ENCODE measurements at regions not wholly inside any gene's neighbourhood (a gene's known extent, or its start where the extent isn't known, plus 50 kb on each side); places are given as distances from the start of the nearest gene placed in this dataset.
"Not testable (repeated sequence)": the region's sequence is repeated elsewhere in the genome, so short reads cannot be mapped to it uniquely, and the experiment has no call there.

- no peak for DNase-seq (ENCODE audit: low spot score)
These were observed 499.1 kb downstream of the NFIB start for GRCh38 chr9:13814647-13815400.

DNA sequence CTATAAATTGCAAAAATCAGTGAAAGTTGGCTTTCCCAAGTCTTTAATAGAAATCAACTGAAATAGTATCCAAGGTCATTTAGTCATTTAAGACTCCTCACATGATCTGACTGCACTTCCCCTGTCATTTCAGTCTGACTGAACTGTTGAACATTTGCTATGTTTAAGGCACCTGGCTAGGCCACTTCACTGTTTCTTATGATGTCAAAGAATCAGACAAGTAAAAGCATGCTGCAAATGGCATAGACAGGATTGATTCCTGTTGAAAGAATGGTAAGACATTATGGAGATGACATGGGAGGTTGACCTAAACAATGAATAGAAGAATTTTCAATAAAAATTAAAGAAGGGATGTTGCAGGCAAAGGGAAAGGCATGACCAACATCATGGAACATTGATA lies 502.1 kb downstream of the NFIB start:
- DNase-seq (ENCODE audit: low spot score): no peak

DNA sequence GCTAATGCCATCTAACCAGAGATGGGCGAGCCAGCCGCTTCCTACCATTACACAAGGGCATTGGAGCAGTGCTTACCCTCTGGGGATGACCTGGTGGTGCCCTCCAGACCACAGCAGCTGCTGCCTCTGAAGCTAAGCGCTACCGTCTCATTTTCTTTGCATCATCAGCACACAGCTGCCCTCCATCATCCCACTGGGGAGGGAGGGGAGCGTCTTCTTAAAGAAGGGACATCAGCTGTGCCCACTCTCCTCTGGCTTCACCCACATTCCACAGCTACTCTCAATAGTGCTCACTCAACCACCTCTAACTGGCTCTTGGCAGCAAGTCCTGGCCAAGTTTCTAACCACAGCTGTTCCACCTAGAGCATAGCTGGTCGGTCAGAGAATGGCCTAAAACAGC lies 503.4 kb downstream of the NFIB start:
- no peak for DNase-seq (ENCODE audit: low spot score)

- DNase-seq (ENCODE audit: low spot score): no peak
These were observed 504.5 kb downstream of the NFIB start for GRCh38 chr9:13809401-13809800.

DNA sequence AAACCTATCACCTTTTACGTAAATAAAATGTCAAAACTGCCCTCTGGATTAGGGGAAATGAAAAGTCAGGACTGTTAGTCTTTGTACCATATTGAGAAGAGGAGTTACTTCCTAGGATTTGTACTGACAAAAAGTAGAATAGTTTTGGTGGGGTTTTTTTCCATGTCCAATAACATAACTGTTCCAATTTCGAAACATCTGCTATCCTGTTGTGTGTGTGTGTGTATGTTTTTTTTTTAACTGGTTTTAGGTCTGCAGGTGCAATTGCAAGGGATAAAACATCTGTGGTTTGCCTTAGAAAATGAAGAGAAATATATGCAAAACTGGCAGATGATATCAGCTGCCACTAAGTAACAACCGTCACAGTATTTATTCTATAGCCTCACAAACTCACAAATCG lies 506.8 kb downstream of the NFIB start:
- DNase-seq (ENCODE audit: low spot score): no peak

GRCh38 chr9:13806714-13807113 lies 507.2 kb downstream of the NFIB start:
- no peak for DNase-seq (ENCODE audit: low spot score)

- no peak for DNase-seq (ENCODE audit: low spot score)
These were observed 508.4 kb downstream of the NFIB start for GRCh38 chr9:13805546-13805945.

GRCh38 chr9:13804532-13804931 lies 509.4 kb downstream of the NFIB start:
- DNase-seq (ENCODE audit: low spot score): no peak

DNA sequence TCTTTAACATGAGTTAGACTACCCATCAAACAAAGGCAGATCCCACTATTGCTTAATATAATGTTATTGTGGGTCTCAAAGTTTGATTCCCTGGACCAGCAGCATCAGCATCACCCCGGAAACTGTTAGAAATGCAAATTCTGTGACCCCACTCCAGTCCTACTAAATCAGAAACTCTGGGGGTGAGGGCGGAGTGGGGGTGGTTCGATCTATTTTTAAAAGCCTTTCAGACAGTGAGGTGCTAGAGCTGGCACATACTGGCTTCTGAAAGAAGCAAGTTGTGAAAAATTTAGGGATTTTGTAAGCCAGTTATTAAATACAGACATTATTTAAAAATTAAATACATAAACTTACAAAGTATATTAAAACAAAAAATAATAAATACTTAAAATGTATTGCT lies 513.2 kb downstream of the NFIB start:
- no peak for DNase-seq (ENCODE audit: low spot score)

GRCh38 chr9:13797701-13798100 lies 516.2 kb downstream of the NFIB start:
- not testable (repeated sequence) for DNase-seq (ENCODE audit: low spot score)

DNA sequence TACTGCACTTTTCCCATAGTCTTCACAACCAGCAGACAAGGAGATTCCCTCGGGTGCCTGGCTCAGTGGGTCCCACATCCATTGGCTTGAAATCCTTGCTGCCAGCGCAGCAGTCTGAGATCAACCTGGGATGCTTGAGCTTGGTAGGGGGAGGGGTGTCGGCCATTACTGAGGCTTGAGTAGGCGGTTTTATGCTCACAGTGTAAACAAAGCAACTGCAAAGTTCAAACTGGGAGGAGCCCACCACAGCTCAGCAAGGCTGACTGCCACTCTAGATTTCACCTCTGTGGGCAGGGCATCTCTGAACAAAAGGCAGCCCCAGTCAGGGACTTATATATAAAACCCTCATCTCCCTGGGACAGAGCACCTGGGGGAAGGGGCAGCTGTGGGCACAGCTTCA lies 512.3 kb upstream of the MPDZ start:
- DNase-seq (ENCODE audit: low spot score): no peak

- no peak for DNase-seq (ENCODE audit: low spot score)
These were observed 510.6 kb upstream of the MPDZ start for GRCh38 chr9:13790055-13790454.

DNA sequence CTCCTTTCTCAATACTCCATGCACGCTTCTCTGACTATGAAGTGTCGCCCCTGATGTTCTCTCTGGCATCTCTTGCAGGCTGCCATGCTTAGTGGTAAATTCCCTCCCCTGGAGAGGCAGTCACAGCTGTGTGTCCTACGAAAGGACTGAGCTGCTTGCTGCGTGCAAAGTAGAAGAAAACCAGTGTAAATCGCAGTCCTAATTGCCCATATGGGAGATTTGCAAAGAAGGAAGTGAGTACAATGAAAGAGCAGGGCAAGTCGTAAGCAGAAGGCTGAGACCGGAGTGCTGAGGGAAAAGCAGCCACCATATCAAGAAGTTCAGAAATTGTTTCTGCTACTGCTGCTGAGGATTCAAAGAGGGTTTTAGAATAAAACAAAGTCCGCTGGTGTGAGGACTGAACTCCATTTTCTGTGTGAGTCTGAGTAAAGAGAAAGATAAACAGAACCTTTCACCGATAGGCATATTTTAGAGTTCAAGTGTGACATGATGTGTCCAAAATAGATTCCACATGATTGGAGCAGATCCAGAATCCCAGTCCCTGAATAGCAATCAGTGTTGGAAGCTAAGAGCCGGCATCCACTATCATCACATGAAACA lies 507.8 kb upstream of the MPDZ start:
- no peak for DNase-seq (ENCODE audit: low spot score)

GRCh38 chr9:13786711-13787110 lies 507.2 kb upstream of the MPDZ start:
- no peak for DNase-seq (ENCODE audit: low spot score)

GRCh38 chr9:13786131-13786530 lies 506.6 kb upstream of the MPDZ start:
- peak; percentile 40 for DNase-seq (ENCODE audit: low spot score)

DNA sequence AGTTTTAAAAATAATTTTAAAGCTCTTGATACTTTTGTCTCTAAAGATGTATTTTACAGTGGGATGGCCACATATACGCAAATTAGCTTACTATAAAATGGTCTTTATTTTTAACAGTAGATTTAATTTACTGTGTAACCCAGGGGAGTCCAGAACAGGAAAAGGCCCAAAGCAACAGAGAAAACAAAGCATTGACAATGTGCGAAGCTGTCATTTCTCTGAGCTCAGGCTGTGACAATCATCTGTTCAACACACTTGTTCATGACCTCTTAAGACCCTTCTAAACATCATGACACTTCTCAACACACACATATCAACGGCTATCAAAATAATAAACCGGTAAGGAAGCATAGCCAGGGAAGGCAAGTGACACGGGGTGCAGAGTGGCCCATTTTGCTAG lies 499.6 kb upstream of the MPDZ start:
- DNase-seq (ENCODE audit: low spot score): no peak

- no peak for DNase-seq (ENCODE audit: low spot score)
These were observed 499.1 kb upstream of the MPDZ start for GRCh38 chr9:13778631-13779030.

GRCh38 chr9:13770956-13771355 lies 491.5 kb upstream of the MPDZ start:
- no peak for DNase-seq (ENCODE audit: low spot score)

GRCh38 chr9:13769641-13770040 lies 490.1 kb upstream of the MPDZ start:
- no peak for DNase-seq (ENCODE audit: low spot score)

- no peak for DNase-seq (ENCODE audit: low spot score)
These were observed 489.5 kb upstream of the MPDZ start for GRCh38 chr9:13769006-13769405.

GRCh38 chr9:13762209-13762608 lies 482.7 kb upstream of the MPDZ start:
- DNase-seq (ENCODE audit: low spot score): no peak

DNA sequence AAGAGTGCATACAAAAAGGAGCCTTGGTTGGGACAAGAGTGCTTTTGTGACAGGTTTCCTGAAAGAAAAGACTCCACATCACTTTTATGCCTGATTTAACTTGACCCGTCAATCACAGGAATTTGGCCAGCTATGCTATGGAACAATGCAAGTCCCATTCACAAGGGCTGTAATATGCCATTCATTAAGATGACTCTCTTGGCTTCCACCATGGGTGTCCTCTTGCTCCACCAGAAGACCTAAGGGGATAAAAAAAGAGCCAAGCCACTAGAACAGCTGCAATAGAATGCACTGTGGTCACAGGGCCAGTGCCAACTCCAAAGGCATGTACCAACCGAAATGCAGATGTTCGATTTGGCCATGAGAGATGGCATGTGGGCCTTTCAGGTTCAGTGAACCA lies 480.1 kb upstream of the MPDZ start:
- no peak for DNase-seq (ENCODE audit: low spot score)

DNA sequence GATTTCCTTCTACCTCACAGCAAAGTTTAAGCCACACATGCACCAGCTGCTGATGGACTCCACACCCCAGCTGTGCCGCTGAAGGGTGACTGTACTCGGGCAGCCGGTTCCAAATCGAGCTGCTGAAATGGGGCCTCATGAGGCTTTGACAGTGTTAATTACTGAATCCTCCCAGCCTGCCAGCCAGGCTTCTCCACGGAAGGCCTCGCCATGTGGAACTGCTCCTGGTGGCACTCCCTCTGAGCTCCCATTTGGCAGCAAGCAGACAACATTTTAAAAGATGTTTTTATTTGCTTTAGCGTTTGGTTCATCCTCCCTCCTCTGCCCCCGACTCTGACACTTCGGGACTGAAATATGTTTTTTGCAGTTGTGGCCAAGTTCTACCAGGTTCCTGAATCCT lies 479.4 kb upstream of the MPDZ start:
- no peak for DNase-seq (ENCODE audit: low spot score)

DNA sequence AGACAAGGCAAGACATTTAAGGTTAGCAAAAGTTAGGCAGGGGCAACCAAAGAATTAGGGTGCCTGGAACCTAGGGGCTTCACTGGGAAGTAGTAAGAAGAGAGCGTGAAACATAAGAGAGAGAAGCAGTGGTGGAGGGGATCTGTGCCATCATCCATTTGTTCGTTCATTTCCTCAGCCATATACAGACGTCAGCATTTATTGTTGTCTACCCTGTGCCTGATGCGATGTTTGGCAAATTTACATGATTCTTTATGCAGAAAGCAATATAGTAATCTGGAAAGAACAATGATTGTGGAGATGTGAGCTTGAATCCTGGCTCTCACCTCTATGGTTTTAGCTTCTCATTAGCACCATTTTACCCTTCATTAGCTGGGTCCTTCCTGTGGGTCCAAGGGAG lies 477.5 kb upstream of the MPDZ start:
- no peak for DNase-seq (ENCODE audit: low spot score)
